T-cell (primary cell): ENCODE measurements at regions not wholly inside any gene's neighbourhood (a gene's known extent, or its start where the extent isn't known, plus 50 kb on each side); places are given as distances from the start of the nearest gene placed in this dataset.

Experiments
- ATAC-seq, 4 experiments: fragments of 200-7000 bp in 3 of 4; fragments of 150-1000 bp in 1 of 4; cut with Tn5 transposase; replicated peaks in 1 of 4; 1 replicate in 3 of 4; 2 replicates in 1 of 4; pipeline ENCODE4 v1.10.0; 2021; ENCODE audit warnings: moderate library complexity in 3 of 4, mild to moderate bottlenecking in 2 of 4, moderate number of reproducible peaks in 1 of 4
- CTCF ChIA-PET, 2 donors: fragments of 300-600 bp; sonication (Branson Sonifier 250); formaldehyde crosslinking; loops; one replicate each; lab custom pipeline; 2022; ENCODE audit warnings: antibody characterized with exemption in 2 of 2; lab: Charles Lee
- POLR2A ChIA-PET, 2 donors: fragments of 300-600 bp; sonication (Branson Sonifier 250); formaldehyde crosslinking; loops; one replicate each; lab custom pipeline; 2022; ENCODE audit warnings: antibody characterized with exemption in 2 of 2; lab: Charles Lee
- DNase-seq, 35 experiments: peaks; one replicate each; pipeline versions ENCODE4 v3.0.0 to v3.0.0-alpha.2; 2013 to 2023
- H3K27ac ChIP-seq: one replicate; pipeline ENCODE4 v1.5.1; 2013; ENCODE audit warnings: low read length
- H3K27me3 ChIP-seq, 2 experiments: replicated peaks in 1 of 2; 1 replicate in 1 of 2; 2 replicates in 1 of 2; pipeline versions ENCODE4 v1.6.1 to v1.7.0; 2013; ENCODE audit warnings: low read length in 1 of 2, mixed read lengths in 1 of 2; ENCODE audit not compliant: control insufficient read depth in 2 of 2, insufficient read depth in 2 of 2; ENCODE audit errors: extremely low read depth in 1 of 2
- H3K36me3 ChIP-seq, 2 donors: 1 replicate in 1 of 2; 2 replicates in 1 of 2; pipeline versions ENCODE4 v1.6.1 to v1.7.0; 2013; ENCODE audit warnings: low read length in 1 of 2; ENCODE audit not compliant: control insufficient read depth in 2 of 2, insufficient read depth in 1 of 2; ENCODE audit errors: extremely low read depth in 1 of 2
- H3K4me1 ChIP-seq, 2 experiments: 1 replicate in 1 of 2; 2 replicates in 1 of 2; pipeline versions ENCODE4 v1.6.1 to v1.7.0; 2013; ENCODE audit warnings: low read length in 2 of 2, mixed read lengths in 1 of 2; ENCODE audit not compliant: insufficient read depth in 2 of 2, control insufficient read depth in 1 of 2; ENCODE audit errors: extremely low read depth in 1 of 2
- H3K4me3 ChIP-seq, 2 donors: 1 replicate in 1 of 2; 2 replicates in 1 of 2; pipeline versions ENCODE4 v1.5.1 to v1.7.0; 2013; ENCODE audit warnings: mild to moderate bottlenecking in 2 of 2, low read length in 1 of 2, moderate library complexity in 1 of 2; ENCODE audit not compliant: control insufficient read depth in 1 of 2; ENCODE audit errors: extremely low read depth in 1 of 2
- H3K9me3 ChIP-seq: 2 replicates; pipeline ENCODE4 v1.7.0; 2013
- H3K27ac Mint-ChIP-seq, 2 donors: one replicate each; pipeline ENCODE4 v1.8.0; 2020 to 2021; ENCODE audit warnings: mild to moderate bottlenecking in 2 of 2, mixed read lengths in 2 of 2
- H3K27me3 Mint-ChIP-seq, 2 donors: one replicate each; pipeline ENCODE4 v1.8.0; 2021 to 2022; ENCODE audit warnings: mixed read lengths in 2 of 2
- H3K36me3 Mint-ChIP-seq: one replicate; pipeline ENCODE4 v1.8.0; 2021; ENCODE audit warnings: mixed read lengths
- H3K4me1 Mint-ChIP-seq, 3 donors: one replicate each; pipeline ENCODE4 v1.8.0; 2020 to 2022; ENCODE audit warnings: mixed read lengths in 3 of 3, mild to moderate bottlenecking in 1 of 3
- H3K4me3 Mint-ChIP-seq, 3 donors: one replicate each; pipeline ENCODE4 v1.8.0; 2020 to 2022; ENCODE audit warnings: mild to moderate bottlenecking in 3 of 3, mixed read lengths in 3 of 3, moderate library complexity in 3 of 3
- H3K9me3 Mint-ChIP-seq, 3 donors: one replicate each; pipeline ENCODE4 v1.8.0; 2020 to 2022; ENCODE audit warnings: mixed read lengths in 3 of 3
- WGBS: methylation state at CpG from one replicate; pipeline ENCODE4 v1.1.5; 2013; ENCODE audit warnings: missing lambda C conversion rate; ENCODE audit not compliant: insufficient coverage; 5-methylcytosine and 5-hydroxymethylcytosine counted together

DNA sequence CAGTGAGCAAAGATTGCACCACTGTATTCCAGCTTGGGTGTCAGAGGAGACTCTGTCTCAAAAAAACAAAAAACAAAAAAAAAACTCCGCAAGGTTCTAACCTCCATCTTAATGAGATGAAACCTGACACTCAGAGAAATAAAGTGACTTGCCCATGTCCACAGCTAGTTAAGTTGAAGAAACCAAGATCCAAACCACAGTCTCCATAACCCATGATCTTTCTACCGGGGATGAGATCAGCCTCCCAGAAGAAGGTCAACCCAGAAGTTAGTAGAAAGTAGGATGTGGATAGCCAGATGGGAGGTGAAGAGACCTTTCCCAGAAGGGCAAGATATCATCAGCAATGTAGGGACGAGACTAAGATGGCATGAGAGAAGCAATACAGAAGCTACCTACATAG, 140.4 kb upstream of the ADRA1B start:
- Histone ChIP-seq H3K27me3 (peaks cover 0 to 17% of the 10 kb centered on the region in 2 experiments), H3K4me3 (no peak overlapping the region), H3K27ac (no peak overlapping the region), H3K4me1 (peaks cover 0 to 9% of the 10 kb centered on the region in 2 experiments), H3K36me3 (no peaks in the 10 kb centered on the region), H3K9me3 (no peaks in the 10 kb centered on the region)
- CTCF ChIA-PET = no interaction called here
- DNase-seq (no peak), ATAC-seq (no peak)
- POLR2A ChIA-PET = interaction anchor here in 1 of 2 donors (0.6 kb wide), 1 partner anchor 9 kb away, joined by 4 read pairs; no protein-coding TSS in a partner anchor
- no peaks in the 10 kb centered on the region for H3K36me3 Mint-ChIP-seq
- WGBS = 100% methylated on average over 1 of the region's 3 CpGs
- H3K27me3 Mint-ChIP-seq = peaks cover 21 to 33% of the 10 kb centered on the region in 2 donors
- H3K27ac Mint-ChIP-seq = no peak overlapping the region
- H3K9me3 Mint-ChIP-seq = no peaks in the 10 kb centered on the region
- H3K4me1 Mint-ChIP-seq = peaks cover 7 to 9% (median 7%) of the 10 kb centered on the region in 3 donors
- no peak overlapping the region for H3K4me3 Mint-ChIP-seq

DNA sequence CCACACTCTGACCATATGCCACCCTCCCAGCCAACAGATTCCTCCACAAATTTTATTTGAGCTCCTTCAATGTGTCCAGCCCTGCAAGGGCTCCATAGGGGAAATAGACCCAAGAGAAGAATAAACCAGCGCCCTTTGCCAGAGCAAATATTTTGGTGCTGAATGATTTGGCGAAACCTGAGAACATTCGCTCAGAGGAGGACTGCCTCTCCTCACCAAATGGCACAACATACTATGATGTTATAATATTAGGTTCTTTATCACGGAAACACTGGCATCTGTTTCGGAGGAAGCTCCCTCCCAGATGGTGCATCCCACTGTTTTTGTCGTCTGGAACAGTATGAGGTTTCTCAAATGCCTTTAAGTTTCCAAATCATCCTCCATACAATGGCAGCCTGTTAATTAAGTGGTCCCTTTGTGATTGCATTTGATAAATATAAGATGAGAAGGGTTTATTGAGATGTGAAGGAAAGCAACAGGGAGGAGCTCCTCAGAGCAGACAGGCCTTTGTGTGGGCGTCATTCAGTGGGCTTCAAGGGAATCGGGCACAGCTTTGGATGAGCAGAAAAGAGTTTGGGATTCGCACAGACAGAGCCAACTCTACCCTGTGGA, 139.1 kb upstream of the ADRA1B start:
- H3K36me3 Mint-ChIP-seq = no peaks in the 10 kb centered on the region
- no peak for DNase-seq
- peaks cover 7 to 9% (median 7%) of the 10 kb centered on the region in 3 donors for H3K4me1 Mint-ChIP-seq
- H3K9me3 ChIP-seq = no peaks in the 10 kb centered on the region
- no peaks in the 10 kb centered on the region for H3K36me3 ChIP-seq
- H3K27me3 Mint-ChIP-seq = peaks cover 21 to 33% of the 10 kb centered on the region in 2 donors
- H3K4me3 Mint-ChIP-seq = no peak overlapping the region
- H3K27ac Mint-ChIP-seq = no peak overlapping the region
- peaks cover 0 to 17% of the 10 kb centered on the region in 2 experiments for H3K27me3 ChIP-seq
- H3K4me1 ChIP-seq = peaks cover 0 to 9% of the 10 kb centered on the region in 2 experiments
- WGBS = 93% methylated on average over 3 of the region's 9 CpGs
- ChIA-PET POLR2A (no interaction called here), CTCF (no interaction called here)
- no peak for ATAC-seq
- no peak overlapping the region for H3K4me3 ChIP-seq
- H3K27ac ChIP-seq = no peak overlapping the region
- no peaks in the 10 kb centered on the region for H3K9me3 Mint-ChIP-seq

DNA sequence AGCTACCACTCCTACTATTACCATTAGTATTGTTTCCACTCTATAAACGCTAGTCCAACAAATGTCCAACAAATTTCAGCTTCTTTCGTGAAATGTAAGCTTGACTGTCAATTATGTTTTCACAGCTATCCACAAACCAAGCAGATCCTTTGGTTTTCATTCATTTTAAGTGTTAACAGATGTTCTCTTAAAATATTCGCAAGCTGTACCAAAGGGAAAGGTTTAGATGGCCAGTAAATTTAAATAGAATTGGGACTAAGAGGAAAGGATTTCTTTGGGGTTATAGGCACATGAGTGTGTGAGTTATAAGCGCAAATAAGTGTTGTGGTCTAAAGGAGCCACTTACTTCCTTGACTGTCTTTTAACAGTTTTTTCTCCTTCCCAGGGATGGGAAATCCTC, 136.8 kb upstream of the ADRA1B start:
- Histone ChIP-seq H3K4me3 (no peak overlapping the region), H3K27me3 (peaks cover 0 to 3% of the 10 kb centered on the region in 2 experiments), H3K9me3 (no peaks in the 10 kb centered on the region), H3K27ac (no peak overlapping the region), H3K36me3 (no peaks in the 10 kb centered on the region), H3K4me1 (no peaks in the 10 kb centered on the region)
- Mint-ChIP-seq H3K27ac (no peak overlapping the region), H3K27me3 (peaks cover 7 to 19% of the 10 kb centered on the region in 2 donors), H3K9me3 (no peaks in the 10 kb centered on the region), H3K4me1 (no peaks in the 10 kb centered on the region), H3K4me3 (no peak overlapping the region), H3K36me3 (no peaks in the 10 kb centered on the region)
- WGBS = 82% methylated on average over 2 of the region's 4 CpGs
- POLR2A ChIA-PET = no interaction called here
- DNase-seq = no peak
- CTCF ChIA-PET = interaction anchor here in 1 of 2 donors (0.7 kb wide), 1 partner anchor 29 kb away, joined by 3 read pairs; no protein-coding TSS in a partner anchor
- no peak for ATAC-seq

DNA sequence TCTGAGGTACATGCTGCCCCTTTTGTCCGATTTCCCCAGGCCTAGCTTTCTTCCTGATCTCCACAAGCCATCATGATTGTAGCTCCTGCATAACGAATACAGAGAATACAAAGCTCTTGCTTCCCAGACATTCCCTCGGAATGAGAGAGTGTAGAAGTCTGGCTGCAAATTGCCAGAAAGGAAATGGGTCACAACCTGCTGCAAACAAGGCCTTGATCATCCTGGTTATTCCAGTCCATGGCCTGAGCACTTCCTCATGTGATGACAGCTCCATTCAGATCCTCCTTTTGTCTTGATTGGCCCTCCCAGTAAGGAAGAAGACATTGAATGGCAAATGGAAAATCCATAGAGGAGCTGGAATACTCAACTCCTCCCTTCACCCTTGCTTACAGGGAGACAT, 136.0 kb upstream of the ADRA1B start:
- no peaks in the 10 kb centered on the region for H3K4me1 ChIP-seq
- H3K4me1 Mint-ChIP-seq = no peaks in the 10 kb centered on the region
- ChIA-PET POLR2A (no interaction called here), CTCF (interaction anchor here in 1 of 2 donors (0.7 kb wide), 1 partner anchor 105 kb away, joined by 4 read pairs; no protein-coding TSS in a partner anchor)
- H3K27ac Mint-ChIP-seq = no peak overlapping the region
- ATAC-seq = no peak
- no peaks in the 10 kb centered on the region for H3K9me3 Mint-ChIP-seq
- H3K4me3 ChIP-seq = no peak overlapping the region
- DNase-seq = no peak
- no CpG with 5 or more reads among the region's 3 CpGs for WGBS
- H3K27me3 ChIP-seq = no peaks in the 10 kb centered on the region
- peaks cover 2 to 12% of the 10 kb centered on the region in 2 donors for H3K27me3 Mint-ChIP-seq
- H3K36me3 ChIP-seq = no peaks in the 10 kb centered on the region
- no peaks in the 10 kb centered on the region for H3K36me3 Mint-ChIP-seq
- H3K27ac ChIP-seq = no peak overlapping the region
- no peaks in the 10 kb centered on the region for H3K9me3 ChIP-seq
- H3K4me3 Mint-ChIP-seq = no peak overlapping the region

DNA sequence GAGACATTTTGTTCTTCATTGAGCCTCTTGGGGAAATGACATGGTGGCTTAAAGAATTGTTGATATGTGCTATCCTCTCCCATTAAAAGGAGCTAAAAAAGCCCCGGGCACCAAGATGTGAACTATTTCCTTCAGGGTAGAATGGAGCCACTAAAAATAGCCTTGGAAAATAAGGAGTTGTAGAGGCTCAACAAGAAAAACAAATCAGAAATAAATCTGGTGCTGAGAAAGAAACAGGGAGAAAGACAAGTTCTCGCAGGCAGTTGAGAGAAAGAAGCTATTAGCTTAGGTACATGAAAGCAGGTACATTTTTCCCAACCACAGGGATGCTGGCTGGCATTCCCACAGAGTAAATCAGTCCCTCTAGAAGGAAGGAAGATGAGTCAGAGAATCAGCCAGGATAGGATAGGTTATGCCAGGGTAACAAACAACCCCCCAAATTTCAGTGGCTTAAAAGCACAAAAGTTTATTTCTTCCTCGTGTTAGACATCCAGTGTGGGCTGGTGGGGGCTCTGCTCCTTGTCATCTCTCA, 134.6 kb upstream of the ADRA1B start:
- CTCF ChIA-PET = no interaction called here
- Mint-ChIP-seq H3K4me3 (no peak overlapping the region), H3K36me3 (no peaks in the 10 kb centered on the region), H3K9me3 (no peaks in the 10 kb centered on the region), H3K27me3 (peaks cover 10 to 12% of the 10 kb centered on the region in 2 donors), H3K27ac (no peak overlapping the region), H3K4me1 (no peaks in the 10 kb centered on the region)
- no peak for ATAC-seq
- POLR2A ChIA-PET = no interaction called here
- Histone ChIP-seq H3K4me3 (no peak overlapping the region), H3K4me1 (no peaks in the 10 kb centered on the region), H3K36me3 (no peaks in the 10 kb centered on the region), H3K27ac (no peak overlapping the region), H3K27me3 (no peaks in the 10 kb centered on the region), H3K9me3 (no peaks in the 10 kb centered on the region)
- no CpG with 5 or more reads among the region's 3 CpGs for WGBS
- no peak for DNase-seq

DNA sequence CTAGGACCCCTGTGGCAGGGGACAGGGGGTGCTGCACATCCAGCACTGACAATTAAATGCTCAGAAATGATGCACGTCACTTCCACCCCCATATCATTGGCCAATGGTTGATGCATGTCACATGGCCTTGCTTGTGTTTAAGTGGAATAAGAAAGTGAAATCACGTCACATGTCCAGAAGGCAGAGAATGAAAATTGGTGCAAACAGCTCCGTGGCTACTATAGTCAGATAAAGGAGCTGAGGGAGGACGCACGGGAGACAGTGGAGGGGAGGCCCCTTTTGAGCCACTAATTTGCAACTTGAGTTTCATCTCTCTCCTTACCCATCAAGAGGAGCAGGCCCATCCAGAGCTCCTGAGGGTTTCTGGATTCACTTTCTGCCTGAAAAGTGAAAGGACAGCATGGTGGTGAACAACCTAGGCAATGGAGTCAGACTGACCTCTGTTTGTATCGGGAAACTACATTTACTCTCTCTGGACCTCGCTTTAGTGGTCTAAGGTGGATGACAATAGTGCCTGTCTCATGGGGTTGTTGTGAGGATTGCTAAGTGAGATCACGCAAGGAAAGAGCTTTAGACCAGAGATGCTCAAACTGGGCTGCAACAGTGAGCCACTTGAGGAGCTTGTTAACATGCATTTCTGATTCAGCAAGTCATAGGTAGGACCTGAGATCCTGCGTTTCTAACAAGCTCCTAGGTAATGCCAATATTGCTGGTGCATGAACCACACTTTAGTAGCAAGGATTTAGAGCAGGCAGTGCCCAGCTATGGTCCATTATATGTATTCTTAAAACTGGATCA, 133.9 kb upstream of the ADRA1B start:
- Histone ChIP-seq H3K4me1 (no peaks in the 10 kb centered on the region), H3K27ac (no peak overlapping the region), H3K4me3 (no peak overlapping the region), H3K9me3 (no peaks in the 10 kb centered on the region), H3K27me3 (peaks cover 0 to 3% of the 10 kb centered on the region in 2 experiments), H3K36me3 (no peaks in the 10 kb centered on the region)
- WGBS = 83% methylated on average over 2 of the region's 9 CpGs
- Mint-ChIP-seq H3K27ac (no peak overlapping the region), H3K4me3 (no peak overlapping the region), H3K4me1 (no peaks in the 10 kb centered on the region), H3K36me3 (no peaks in the 10 kb centered on the region), H3K9me3 (no peaks in the 10 kb centered on the region), H3K27me3 (peaks cover 10 to 12% of the 10 kb centered on the region in 2 donors)
- DNase-seq = no peak
- POLR2A ChIA-PET = no interaction called here
- CTCF ChIA-PET = no interaction called here
- ATAC-seq = no peak
